ENCODE measurements at regions not wholly inside any gene's neighbourhood (a gene's known extent, or its start where the extent isn't known, plus 50 kb on each side); places are given as distances from the start of the nearest gene placed in this dataset.

DNA sequence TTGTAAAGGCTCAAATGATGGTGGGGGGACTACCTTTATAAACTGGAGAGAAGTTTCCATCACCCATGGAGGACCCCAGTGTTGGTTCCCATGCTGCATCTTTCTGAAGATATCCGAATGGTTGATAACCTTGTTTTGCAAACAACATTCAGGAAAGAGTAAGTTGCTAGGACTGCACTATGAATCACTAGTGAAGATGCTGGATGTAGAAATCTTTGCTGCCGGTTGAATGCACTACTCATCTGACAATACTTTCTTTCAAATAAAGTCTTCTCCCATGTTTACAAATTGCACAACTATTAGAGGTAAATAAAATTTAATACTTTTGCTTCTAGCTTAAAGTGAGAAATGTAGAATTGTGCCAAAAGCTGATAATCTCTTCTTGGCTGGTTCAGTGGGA lies 198.4 kb upstream of the SLITRK6 start (continued):
- TF ChIP-seq RXRA (IDR thresholded peaks at IDR 0.05; ENCODE audit: insufficient read depth, low read depth, low read length): no peak
- TF ChIP-seq RBBP5 (IDR thresholded peaks at IDR 0.05; ENCODE audit: borderline replicate concordance, low read depth, low read length): no peak
- TF ChIP-seq SRF (IDR thresholded peaks at IDR 0.05; ENCODE audit: low read depth, low read length): no peak
